Hepatocyte (in vitro differentiated cells): ENCODE measurements at regions not wholly inside any gene's neighbourhood (a gene's known extent, or its start where the extent isn't known, plus 50 kb on each side); places are given as distances from the start of the nearest gene placed in this dataset.

ENCODE experiments used
- DNase-seq: peaks from one replicate; pipeline ENCODE4 v3.0.0-alpha.2; 2016; ENCODE audit warnings: low spot score
- H2AFZ ChIP-seq: fragments of 200-600 bp; sonication (generic); 2 replicates; pipeline ENCODE4 v1.6.0; 2016; ENCODE audit warnings: antibody characterized with exemption, mild to moderate bottlenecking
- H3K27ac ChIP-seq: fragments of 200-600 bp; sonication (generic); 2 replicates; pipeline ENCODE4 v1.5.1; 2016; ENCODE audit warnings: mild to moderate bottlenecking
- H3K27me3 ChIP-seq: fragments of 200-600 bp; sonication (generic); 2 replicates; pipeline ENCODE4 v1.6.1; 2016
- H3K36me3 ChIP-seq: fragments of 200-600 bp; sonication (generic); replicated peaks from 2 replicates; pipeline ENCODE4 v1.5.1; 2016; ENCODE audit warnings: low read depth; ENCODE audit not compliant: insufficient read depth
- H3K4me1 ChIP-seq: fragments of 200-600 bp; sonication (generic); 2 replicates; pipeline ENCODE4 v1.5.1; 2016; ENCODE audit warnings: mild to moderate bottlenecking, moderate library complexity; ENCODE audit not compliant: insufficient read depth
- H3K4me2 ChIP-seq: fragments of 200-600 bp; sonication (generic); 2 replicates; pipeline ENCODE4 v1.6.0; 2016
- H3K4me3 ChIP-seq: fragments of 200-600 bp; sonication (generic); 2 replicates; pipeline ENCODE4 v1.5.1; 2016; ENCODE audit warnings: mild to moderate bottlenecking
- H3K79me2 ChIP-seq: fragments of 200-600 bp; sonication (generic); 2 replicates; pipeline ENCODE4 v1.6.0; 2017; ENCODE audit warnings: mild to moderate bottlenecking
- H3K9me2 ChIP-seq: fragments of 200-600 bp; sonication (generic); replicated peaks from 2 replicates; pipeline ENCODE4 v1.6.0; 2017; ENCODE audit warnings: mild to moderate bottlenecking; ENCODE audit not compliant: insufficient read depth
- H3K9me3 ChIP-seq: fragments of 200-600 bp; sonication (generic); 2 replicates; pipeline ENCODE4 v1.5.1; 2016; ENCODE audit warnings: low read depth, mild to moderate bottlenecking
- H4K20me1 ChIP-seq: fragments of 200-600 bp; sonication (generic); 2 replicates; pipeline ENCODE4 v1.6.0; 2016; ENCODE audit warnings: mild to moderate bottlenecking; ENCODE audit not compliant: insufficient read depth, poor library complexity, severe bottlenecking
- EZH2 ChIP-seq: fragments of 200-600 bp; sonication (generic); IDR thresholded peaks from 2 replicates; pipeline ENCODE4 v1.6.1; 2016; ENCODE audit warnings: antibody characterized with exemption, mild to moderate bottlenecking, borderline replicate concordance
- EZH2phosphoT487 ChIP-seq: fragments of 200-600 bp; sonication (generic); IDR thresholded peaks from one replicate; pipeline ENCODE4 v1.6.1; 2018; ENCODE audit warnings: antibody characterized with exemption, mild to moderate bottlenecking, low read depth, moderate library complexity; ENCODE audit not compliant: unreplicated experiment, severe bottlenecking
- WGBS: methylation state at CpG from one replicate; pipeline ENCODE4 v1.1.6; 2016; ENCODE audit warnings: low lambda C conversion rate; ENCODE audit errors: missing lambda C conversion rate; 5-methylcytosine and 5-hydroxymethylcytosine counted together
- TF ChIP-seq, protein P1 (sequence below): fragments of 200-600 bp; sonication (generic); IDR thresholded peaks from 2 replicates; pipeline ENCODE4 v1.5.1; 2016; ENCODE audit warnings: antibody characterized with exemption, mild to moderate bottlenecking; ENCODE audit not compliant: poor library complexity

- 89% methylated on average over 1 of the region's 1 CpG for WGBS
- no peak for DNase-seq
- H3K36me3 ChIP-seq: no peaks in the 10 kb centered on the region
- no peaks in the 10 kb centered on the region for H3K4me1 ChIP-seq
- H3K27ac ChIP-seq: no peak overlapping the region
- no peaks in the 10 kb centered on the region for H3K79me2 ChIP-seq
- H3K4me3 ChIP-seq: no peak overlapping the region
- TF ChIP-seq EZH2: no peak
- TF ChIP-seq, protein P1, sequence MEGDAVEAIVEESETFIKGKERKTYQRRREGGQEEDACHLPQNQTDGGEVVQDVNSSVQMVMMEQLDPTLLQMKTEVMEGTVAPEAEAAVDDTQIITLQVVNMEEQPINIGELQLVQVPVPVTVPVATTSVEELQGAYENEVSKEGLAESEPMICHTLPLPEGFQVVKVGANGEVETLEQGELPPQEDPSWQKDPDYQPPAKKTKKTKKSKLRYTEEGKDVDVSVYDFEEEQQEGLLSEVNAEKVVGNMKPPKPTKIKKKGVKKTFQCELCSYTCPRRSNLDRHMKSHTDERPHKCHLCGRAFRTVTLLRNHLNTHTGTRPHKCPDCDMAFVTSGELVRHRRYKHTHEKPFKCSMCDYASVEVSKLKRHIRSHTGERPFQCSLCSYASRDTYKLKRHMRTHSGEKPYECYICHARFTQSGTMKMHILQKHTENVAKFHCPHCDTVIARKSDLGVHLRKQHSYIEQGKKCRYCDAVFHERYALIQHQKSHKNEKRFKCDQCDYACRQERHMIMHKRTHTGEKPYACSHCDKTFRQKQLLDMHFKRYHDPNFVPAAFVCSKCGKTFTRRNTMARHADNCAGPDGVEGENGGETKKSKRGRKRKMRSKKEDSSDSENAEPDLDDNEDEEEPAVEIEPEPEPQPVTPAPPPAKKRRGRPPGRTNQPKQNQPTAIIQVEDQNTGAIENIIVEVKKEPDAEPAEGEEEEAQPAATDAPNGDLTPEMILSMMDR: no peak
- no peak for TF ChIP-seq EZH2phosphoT487
- H3K9me3 ChIP-seq: no peaks in the 10 kb centered on the region
- H3K27me3 ChIP-seq: no peaks in the 10 kb centered on the region
- H4K20me1 ChIP-seq: no peaks in the 10 kb centered on the region
- no peak overlapping the region for H2AFZ ChIP-seq
- no peak overlapping the region for H3K4me2 ChIP-seq
- H3K9me2 ChIP-seq: no peaks in the 10 kb centered on the region
Measured at GRCh38 chr1:88399690-88400089, 284.4 kb upstream of the PKN2 start.

DNA sequence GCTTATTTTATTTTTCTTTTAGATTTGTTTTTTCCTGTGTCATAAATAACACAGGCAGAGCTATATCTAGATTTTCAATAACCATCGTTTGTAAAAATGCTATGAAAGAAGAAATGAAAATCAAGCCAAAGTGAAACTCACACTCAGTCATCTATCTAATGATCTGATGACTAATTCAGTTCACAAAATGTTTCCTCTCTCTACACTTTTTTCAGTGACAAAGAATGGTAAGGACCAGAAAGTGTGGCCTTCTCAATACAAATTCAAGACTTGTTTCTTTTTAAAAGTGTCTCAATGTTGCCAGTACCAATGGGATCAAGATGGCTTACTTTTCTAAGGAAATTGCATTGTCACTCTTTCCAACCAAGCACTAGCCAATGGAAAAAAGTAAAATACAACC lies 282.8 kb upstream of the PKN2 start:
- no peaks in the 10 kb centered on the region for H3K9me3 ChIP-seq
- H3K4me1 ChIP-seq: no peaks in the 10 kb centered on the region
- 83% methylated on average over 1 of the region's 1 CpG for WGBS
- no peak overlapping the region for H2AFZ ChIP-seq
- no peaks in the 10 kb centered on the region for H3K27me3 ChIP-seq
- no peaks in the 10 kb centered on the region for H3K9me2 ChIP-seq
- H3K36me3 ChIP-seq: no peaks in the 10 kb centered on the region
- TF ChIP-seq EZH2phosphoT487 (no peak), EZH2 (no peak)
- TF ChIP-seq, protein P1: no peak
- no peaks in the 10 kb centered on the region for H3K79me2 ChIP-seq
- no peak overlapping the region for H3K4me2 ChIP-seq
- no peak for DNase-seq
- no peak overlapping the region for H3K4me3 ChIP-seq
- no peaks in the 10 kb centered on the region for H4K20me1 ChIP-seq
- H3K27ac ChIP-seq: no peak overlapping the region

DNA sequence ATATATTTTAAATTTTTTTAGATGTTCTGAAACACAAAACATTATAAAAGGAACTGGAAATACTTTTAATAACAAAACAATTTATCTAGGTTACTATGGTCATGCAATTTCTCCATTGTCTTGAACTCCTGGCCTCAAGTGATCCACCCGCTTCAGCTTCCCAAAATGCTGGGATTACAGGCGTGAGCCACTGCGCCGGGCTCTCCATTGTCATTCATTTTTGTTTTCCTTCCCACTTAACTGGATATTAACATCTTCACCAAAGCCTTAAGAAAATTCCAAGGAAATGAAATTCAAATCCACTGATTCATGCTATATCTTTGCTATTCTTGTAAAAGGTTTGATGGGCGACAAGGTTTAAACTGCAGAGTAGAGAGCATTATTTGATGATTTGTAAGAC lies 279.5 kb upstream of the PKN2 start:
- no peak for TF ChIP-seq EZH2
- TF ChIP-seq EZH2phosphoT487: no peak
- TF ChIP-seq, protein P1: no peak
- Histone ChIP-seq H3K4me3 (no peak overlapping the region), H3K79me2 (no peaks in the 10 kb centered on the region), H3K36me3 (no peaks in the 10 kb centered on the region), H3K9me3 (no peaks in the 10 kb centered on the region), H3K4me1 (no peaks in the 10 kb centered on the region), H3K4me2 (no peak overlapping the region), H3K9me2 (no peaks in the 10 kb centered on the region), H4K20me1 (no peaks in the 10 kb centered on the region), H2AFZ (no peak overlapping the region), H3K27me3 (no peaks in the 10 kb centered on the region), H3K27ac (no peak overlapping the region)
- WGBS: 81% methylated on average over 5 of the region's 5 CpGs
- no peak for DNase-seq

DNA sequence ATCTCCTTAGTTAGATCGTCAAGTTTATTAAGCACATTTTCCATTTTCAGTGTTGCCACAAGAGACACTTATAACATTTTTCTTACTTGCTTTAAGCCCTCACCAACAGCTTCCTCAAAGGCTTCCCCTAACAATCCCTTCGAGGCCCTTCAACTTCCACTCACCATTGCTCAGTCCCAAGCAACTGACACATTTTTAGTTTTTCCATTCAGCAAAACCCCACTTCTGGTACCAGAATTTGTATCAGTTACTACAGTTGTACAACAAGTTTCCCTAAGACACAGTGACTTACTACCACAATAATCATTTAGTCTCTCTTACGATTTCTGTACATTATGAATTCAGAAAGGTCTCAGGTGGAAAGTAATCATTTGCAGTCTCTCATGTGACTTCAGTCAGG lies 276.8 kb upstream of the PKN2 start:
- no peaks in the 10 kb centered on the region for H3K36me3 ChIP-seq
- H3K79me2 ChIP-seq: no peaks in the 10 kb centered on the region
- no peaks in the 10 kb centered on the region for H3K9me2 ChIP-seq
- H3K27ac ChIP-seq: no peak overlapping the region
- no peak overlapping the region for H3K4me3 ChIP-seq
- DNase-seq: no peak
- H2AFZ ChIP-seq: no peak overlapping the region
- H3K27me3 ChIP-seq: no peaks in the 10 kb centered on the region
- WGBS: 98% methylated on average over 3 of the region's 3 CpGs
- H3K4me1 ChIP-seq: no peaks in the 10 kb centered on the region
- H3K4me2 ChIP-seq: no peak overlapping the region
- TF ChIP-seq EZH2phosphoT487: no peak
- TF ChIP-seq, protein P1: no peak
- TF ChIP-seq EZH2: no peak
- H3K9me3 ChIP-seq: no peaks in the 10 kb centered on the region
- H4K20me1 ChIP-seq: no peaks in the 10 kb centered on the region
